Neuronal stem cell (in vitro differentiated cells): ENCODE measurements at regions not wholly inside any gene's neighbourhood (a gene's known extent, or its start where the extent isn't known, plus 50 kb on each side); places are given as distances from the start of the nearest gene placed in this dataset.

Experiments
- DNase-seq: peaks from one replicate; pipeline ENCODE4 v3.0.0-alpha.2; 2013; ENCODE audit warnings: low spot score
- H2AFZ ChIP-seq: one replicate; pipeline ENCODE4 v1.6.1; 2013; ENCODE audit warnings: mild to moderate bottlenecking, low read length, inconsistent platforms
- H2AK5ac ChIP-seq: 2 replicates; pipeline ENCODE4 v1.6.1; 2013; ENCODE audit warnings: low read depth, mild to moderate bottlenecking, inconsistent platforms, low read length, moderate library complexity, mixed read lengths
- H2BK120ac ChIP-seq: 2 replicates; pipeline ENCODE4 v1.6.1; 2013; ENCODE audit warnings: low read depth, mild to moderate bottlenecking, inconsistent platforms, low read length, moderate library complexity, mixed read lengths
- H2BK12ac ChIP-seq: one replicate; pipeline ENCODE4 v1.6.1; 2013; ENCODE audit warnings: low read length, inconsistent platforms
- H2BK15ac ChIP-seq: 2 replicates; pipeline ENCODE4 v1.6.1; 2013; ENCODE audit warnings: mild to moderate bottlenecking, low read length, inconsistent platforms, mixed read lengths
- H2BK5ac ChIP-seq: one replicate; pipeline ENCODE4 v1.6.1; 2013; ENCODE audit warnings: inconsistent platforms, mild to moderate bottlenecking, low read length, moderate library complexity
- H3K14ac ChIP-seq: one replicate; pipeline ENCODE4 v1.6.1; 2013; ENCODE audit warnings: low read length, inconsistent platforms
- H3K18ac ChIP-seq: 2 replicates; pipeline ENCODE4 v1.6.1; 2013; ENCODE audit warnings: low read length, inconsistent platforms
- H3K23ac ChIP-seq: 2 replicates; pipeline ENCODE4 v1.6.1; 2013; ENCODE audit warnings: low read depth, mild to moderate bottlenecking, mixed read lengths, low read length, inconsistent platforms; ENCODE audit not compliant: poor library complexity
- H3K27ac ChIP-seq: replicated peaks from 3 replicates; pipeline ENCODE4 v1.5.1; 2013; ENCODE audit warnings: low read length, inconsistent platforms
- H3K27me3 ChIP-seq, 3 experiments: 2 replicates each; pipeline ENCODE4 v1.6.1; 2013; ENCODE audit warnings: low read length in 3 of 3, mild to moderate bottlenecking in 2 of 3, inconsistent platforms in 1 of 3, low read depth in 1 of 3, mixed read lengths in 1 of 3, moderate library complexity in 1 of 3; ENCODE audit not compliant: control insufficient read depth in 3 of 3, insufficient read depth in 3 of 3
- H3K36me3 ChIP-seq, 2 donors: replicated peaks in 1 of 2; 2 replicates each; pipeline ENCODE4 v1.6.1; 2013; ENCODE audit warnings: low read length in 2 of 2; ENCODE audit not compliant: control insufficient read depth in 2 of 2, insufficient read depth in 2 of 2
- H3K4ac ChIP-seq: 2 replicates; pipeline ENCODE4 v1.6.1; 2013; ENCODE audit warnings: inconsistent platforms, mild to moderate bottlenecking, low read length, moderate library complexity
- H3K4me1 ChIP-seq, 2 donors: 1 replicate in 1 of 2; 2 replicates in 1 of 2; pipeline ENCODE4 v1.6.1; 2013; ENCODE audit warnings: low read length in 2 of 2, low read depth in 1 of 2; ENCODE audit not compliant: control insufficient read depth in 2 of 2, insufficient read depth in 1 of 2
- H3K4me2 ChIP-seq: one replicate; pipeline ENCODE4 v1.6.1; 2013; ENCODE audit warnings: mild to moderate bottlenecking, low read length, inconsistent platforms; ENCODE audit not compliant: insufficient read depth, poor library complexity, severe bottlenecking
- H3K4me3 ChIP-seq, 2 donors: 2 replicates each; pipeline ENCODE4 v1.5.1; 2013; ENCODE audit warnings: low read length in 2 of 2, mild to moderate bottlenecking in 2 of 2, inconsistent platforms in 1 of 2, moderate library complexity in 1 of 2
- H3K79me1 ChIP-seq: one replicate; pipeline ENCODE4 v1.6.1; 2013; ENCODE audit warnings: low read depth, mild to moderate bottlenecking, inconsistent platforms, low read length, moderate library complexity
- H3K9ac ChIP-seq: one replicate; pipeline ENCODE4 v1.6.1; 2013; ENCODE audit warnings: mild to moderate bottlenecking, low read depth, low read length, inconsistent platforms; ENCODE audit not compliant: poor library complexity
- H3K9me3 ChIP-seq, 2 donors: replicated peaks in 1 of 2; 2 replicates each; pipeline versions ENCODE3 to v1.6.1; 2013; ENCODE audit warnings: low read length in 2 of 2, mild to moderate bottlenecking in 2 of 2, inconsistent platforms in 1 of 2, low read depth in 1 of 2, mixed read lengths in 1 of 2, moderate library complexity in 1 of 2; ENCODE audit not compliant: control insufficient read depth in 2 of 2, insufficient read depth in 1 of 2
- H4K8ac ChIP-seq: one replicate; pipeline ENCODE4 v1.6.1; 2013; ENCODE audit warnings: low read depth, mild to moderate bottlenecking, inconsistent platforms, low read length, moderate library complexity
- H4K91ac ChIP-seq: one replicate; pipeline ENCODE4 v1.6.1; 2013; ENCODE audit warnings: low read length, low read depth, mild to moderate bottlenecking, inconsistent platforms; ENCODE audit not compliant: poor library complexity
- WGBS, 2 donors: extraction: QIAGEN DNeasy Blood & Tissue Kit; methylation state at CpG; one replicate each; pipeline ENCODE4 v1.1.7; 2013; ENCODE audit warnings: missing lambda C conversion rate in 2 of 2, mixed read lengths in 1 of 2; ENCODE audit not compliant: insufficient read length in 2 of 2, insufficient replicate concordance in 1 of 2; ENCODE audit errors: extremely low coverage in 2 of 2; 5-methylcytosine and 5-hydroxymethylcytosine counted together

GRCh38 chr3:147471741-147472140, 62.6 kb downstream of the ZIC1 start:
- no peak overlapping the region for H2BK12ac ChIP-seq
- H2BK120ac ChIP-seq, result no peak overlapping the region
- no peak for DNase-seq
- H3K27ac ChIP-seq, result no peak overlapping the region
- no peak overlapping the region for H2AFZ ChIP-seq
- H3K4me3 ChIP-seq, result no peak overlapping the region
- H3K18ac ChIP-seq, result no peak overlapping the region
- no peak overlapping the region for H3K4ac ChIP-seq
- H3K36me3 ChIP-seq, result no peaks in the 10 kb centered on the region
- no peak overlapping the region for H3K9ac ChIP-seq
- no peak overlapping the region for H3K23ac ChIP-seq
- H2BK15ac ChIP-seq, result no peak overlapping the region
- H3K27me3 ChIP-seq, result no peaks in the 10 kb centered on the region
- H3K4me2 ChIP-seq, result no peak overlapping the region
- H4K8ac ChIP-seq, result no peak overlapping the region
- H3K79me1 ChIP-seq, result no peaks in the 10 kb centered on the region
- H3K4me1 ChIP-seq, result no peaks in the 10 kb centered on the region
- no CpG with 5 or more reads among the region's 5 CpGs for WGBS, 2 donors
- H3K9me3 ChIP-seq, result no peaks in the 10 kb centered on the region
- no peak overlapping the region for H3K14ac ChIP-seq
- no peak overlapping the region for H2AK5ac ChIP-seq
- no peak overlapping the region for H2BK5ac ChIP-seq
- no peak overlapping the region for H4K91ac ChIP-seq

DNA sequence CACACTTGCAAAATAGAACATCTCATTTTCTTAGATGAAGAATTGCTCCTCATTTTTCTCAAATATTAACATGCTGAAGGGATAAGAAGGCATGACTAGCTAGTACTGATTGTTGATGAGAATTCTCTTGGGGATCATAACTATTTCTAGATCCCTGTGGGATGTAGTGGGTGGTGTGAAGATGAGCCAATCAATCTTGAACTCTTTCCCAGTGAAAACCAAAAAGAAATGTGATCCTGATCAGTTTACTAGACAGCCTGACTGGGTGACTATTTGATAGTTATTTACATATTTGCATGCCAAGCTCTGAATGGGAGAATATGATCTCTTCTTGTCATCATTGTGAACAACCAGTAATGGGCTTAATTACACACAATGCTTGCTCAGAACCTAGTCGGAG, 63.7 kb downstream of the ZIC1 start:
- H3K9ac ChIP-seq, result no peak overlapping the region
- H3K27ac ChIP-seq, result no peak overlapping the region
- DNase-seq, result no peak
- H2BK120ac ChIP-seq, result no peak overlapping the region
- no peak overlapping the region for H3K4me2 ChIP-seq
- H3K4me3 ChIP-seq, result no peak overlapping the region
- no peak overlapping the region for H2AFZ ChIP-seq
- H2BK12ac ChIP-seq, result no peak overlapping the region
- H3K18ac ChIP-seq, result no peak overlapping the region
- no peaks in the 10 kb centered on the region for H3K4me1 ChIP-seq
- H3K9me3 ChIP-seq, result no peaks in the 10 kb centered on the region
- H3K4ac ChIP-seq, result no peak overlapping the region
- no peak overlapping the region for H3K23ac ChIP-seq
- no peak overlapping the region for H2BK15ac ChIP-seq
- H3K14ac ChIP-seq, result no peak overlapping the region
- H3K27me3 ChIP-seq, result no peaks in the 10 kb centered on the region
- no peak overlapping the region for H2AK5ac ChIP-seq
- H2BK5ac ChIP-seq, result no peak overlapping the region
- no peaks in the 10 kb centered on the region for H3K79me1 ChIP-seq
- no CpG with 5 or more reads among the region's 1 CpG for WGBS, 2 donors
- H4K91ac ChIP-seq, result no peak overlapping the region
- H4K8ac ChIP-seq, result no peak overlapping the region
- H3K36me3 ChIP-seq, result no peaks in the 10 kb centered on the region

GRCh38 chr3:147483145-147483544, 74.0 kb downstream of the ZIC1 start:
- Histone ChIP-seq H3K4ac (no peak overlapping the region), H2AK5ac (no peak overlapping the region), H3K4me3 (no peak overlapping the region), H3K27me3 (no peaks in the 10 kb centered on the region), H3K9me3 (no peaks in the 10 kb centered on the region), H2BK120ac (no peak overlapping the region), H3K14ac (no peak overlapping the region), H4K8ac (no peak overlapping the region), H4K91ac (no peak overlapping the region), H3K23ac (no peak overlapping the region), H3K9ac (no peak overlapping the region), H3K79me1 (no peaks in the 10 kb centered on the region), H3K27ac (no peak overlapping the region), H3K36me3 (no peaks in the 10 kb centered on the region), H2BK12ac (no peak overlapping the region), H2AFZ (no peak overlapping the region), H3K18ac (no peak overlapping the region), H3K4me2 (no peak overlapping the region), H2BK5ac (no peak overlapping the region), H3K4me1 (peaks cover 0 to 2% of the 10 kb centered on the region in 2 donors), H2BK15ac (no peak overlapping the region)
- WGBS, 2 donors, result no CpG with 5 or more reads among the region's 1 CpG
- DNase-seq, result no peak

DNA sequence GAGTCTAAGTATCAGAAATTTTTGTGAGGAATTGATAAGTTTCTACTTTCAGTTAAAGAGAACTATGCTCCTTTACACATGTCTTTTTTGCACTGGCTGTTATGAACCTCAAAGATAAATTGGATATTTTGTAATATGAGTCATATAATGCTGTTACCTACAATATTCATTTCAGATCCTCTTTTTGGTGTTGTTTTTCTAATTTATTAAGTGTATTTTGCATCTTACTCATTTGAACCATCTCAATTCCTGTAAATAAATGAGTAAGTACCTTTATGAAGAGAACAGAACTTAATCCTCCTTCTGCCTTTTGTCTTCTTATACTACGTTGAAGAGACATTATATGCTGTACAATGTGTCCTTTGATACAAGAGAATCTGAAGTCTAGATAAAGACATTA, 74.4 kb downstream of the ZIC1 start:
- H3K4me2 ChIP-seq, result no peak overlapping the region
- H3K27me3 ChIP-seq, result no peaks in the 10 kb centered on the region
- H4K91ac ChIP-seq, result no peak overlapping the region
- no peak overlapping the region for H3K14ac ChIP-seq
- no peak overlapping the region for H4K8ac ChIP-seq
- H3K79me1 ChIP-seq, result no peaks in the 10 kb centered on the region
- no peak overlapping the region for H3K9ac ChIP-seq
- H3K36me3 ChIP-seq, result no peaks in the 10 kb centered on the region
- no peak overlapping the region for H2BK15ac ChIP-seq
- no peak overlapping the region for H2BK120ac ChIP-seq
- no peak overlapping the region for H3K27ac ChIP-seq
- H2BK12ac ChIP-seq, result no peak overlapping the region
- no peak overlapping the region for H3K18ac ChIP-seq
- no peak overlapping the region for H3K4ac ChIP-seq
- no peak overlapping the region for H2AFZ ChIP-seq
- H3K9me3 ChIP-seq, result no peaks in the 10 kb centered on the region
- H3K4me3 ChIP-seq, result no peak overlapping the region
- H2AK5ac ChIP-seq, result no peak overlapping the region
- no peak for DNase-seq
- H3K23ac ChIP-seq, result no peak overlapping the region
- H2BK5ac ChIP-seq, result no peak overlapping the region
- peaks cover 0 to 2% of the 10 kb centered on the region in 2 donors for H3K4me1 ChIP-seq
- WGBS, 2 donors, result no CpG with 5 or more reads among the region's 1 CpG
